Right ventricle myocardium inferior (tissue), 1 donor: ENCODE measurements at regions not wholly inside any gene's neighbourhood (a gene's known extent, or its start where the extent isn't known, plus 50 kb on each side); places are given as distances from the start of the nearest gene placed in this dataset.

Experiments
- ATAC-seq: fragments of 200-7000 bp; cut with Tn5 transposase; one replicate; pipeline ENCODE4 v1.9.1; 2020; ENCODE audit warnings: mild to moderate bottlenecking, moderate library complexity
- DNase-seq: peaks from one replicate; pipeline ENCODE4 v3.0.0; 2021; ENCODE audit errors: missing footprints
- intact Hi-C: fragments of 100-400 bp; cut with DNase I; formaldehyde crosslinking; loops from one replicate; pipeline ENCODE4 v1.11.0; 2022
- donor health status: DM: no; HTN: yes; CAD: no; lungs with severe emphysema.

DNA sequence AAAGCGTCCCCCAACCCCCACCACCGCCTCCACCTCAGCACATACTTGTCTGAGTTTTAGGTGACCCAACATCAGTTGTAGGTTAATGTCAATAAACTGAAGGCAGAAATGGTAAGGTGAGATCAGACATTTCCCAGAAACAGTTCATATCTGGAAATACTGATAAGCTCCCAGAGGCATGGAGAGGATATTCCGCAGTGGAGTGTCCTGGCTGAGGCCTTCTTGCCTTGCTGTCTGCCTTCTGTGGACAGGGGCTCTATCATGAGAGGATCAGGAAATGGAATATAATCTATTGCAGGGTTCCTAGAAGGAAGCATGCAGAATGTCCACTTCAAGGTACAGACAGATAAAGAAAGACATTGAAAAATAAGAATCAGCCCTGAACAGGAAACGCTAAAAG is 473.3 kb upstream of the MKI67 start:
- intact Hi-C loops, result no loop called here
- ATAC-seq (no peak), DNase-seq (no peak)

DNA sequence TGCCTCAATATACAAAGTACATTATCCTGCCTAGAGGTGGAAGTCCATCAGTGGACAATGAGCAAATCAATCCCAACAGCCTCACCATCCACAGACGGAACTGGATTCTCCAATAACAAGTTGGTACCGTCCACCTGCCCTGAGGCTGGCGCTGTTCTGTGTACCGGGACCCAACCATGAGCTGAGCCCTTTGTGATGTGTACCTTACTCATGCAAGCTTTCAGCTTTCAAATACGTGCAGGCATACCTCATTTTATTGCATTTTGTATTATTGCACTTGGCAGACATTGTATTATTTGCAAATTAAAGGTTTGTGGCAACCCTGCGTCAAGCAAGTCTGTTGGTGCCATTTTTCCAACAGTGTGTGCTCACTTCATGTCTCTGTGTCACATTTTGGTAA is 476.0 kb upstream of the MKI67 start:
- intact Hi-C loops, result no loop called here
- ATAC-seq (no peak), DNase-seq (no peak)

DNA sequence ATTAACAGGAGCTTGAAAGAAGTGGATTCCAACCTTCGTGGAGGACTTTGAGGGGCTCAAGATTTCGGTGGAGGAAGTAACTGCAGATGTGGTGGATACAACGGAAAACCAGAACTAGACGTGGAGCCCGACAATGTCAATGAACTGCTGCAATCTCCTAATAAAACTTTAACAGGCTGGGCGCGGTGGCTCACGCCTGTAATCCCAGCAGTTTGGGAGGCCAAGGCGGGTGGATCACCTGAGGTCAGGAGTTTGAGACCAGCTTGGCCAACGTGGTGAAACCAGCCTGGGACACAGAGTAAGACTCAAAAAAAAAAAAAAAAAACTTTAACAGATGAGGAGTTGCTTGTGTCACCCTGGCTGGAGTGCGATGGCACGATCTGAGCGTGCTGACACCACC is 477.8 kb upstream of the MKI67 start:
- ATAC-seq, result no peak
- intact Hi-C loops, result no loop called here
- DNase-seq, result no peak

DNA sequence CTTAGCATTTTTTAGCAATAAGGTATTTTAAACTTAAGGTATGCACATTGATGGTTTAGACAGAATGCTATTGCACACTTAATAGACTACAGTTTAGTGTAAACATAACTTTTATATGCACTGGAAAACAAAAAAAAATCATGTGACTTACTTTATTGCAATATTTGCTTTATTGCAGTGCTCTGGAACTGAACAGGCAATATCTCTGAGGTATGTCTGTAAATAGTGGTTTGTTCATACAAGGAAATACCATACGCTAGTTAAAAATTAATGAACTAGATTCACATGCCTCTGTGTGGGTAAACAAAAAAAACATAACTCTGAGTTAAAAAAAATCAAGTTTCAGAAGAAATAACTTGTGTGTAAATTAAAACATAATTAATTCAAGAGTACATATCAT is 479.0 kb upstream of the MKI67 start:
- no peak for ATAC-seq

DNA sequence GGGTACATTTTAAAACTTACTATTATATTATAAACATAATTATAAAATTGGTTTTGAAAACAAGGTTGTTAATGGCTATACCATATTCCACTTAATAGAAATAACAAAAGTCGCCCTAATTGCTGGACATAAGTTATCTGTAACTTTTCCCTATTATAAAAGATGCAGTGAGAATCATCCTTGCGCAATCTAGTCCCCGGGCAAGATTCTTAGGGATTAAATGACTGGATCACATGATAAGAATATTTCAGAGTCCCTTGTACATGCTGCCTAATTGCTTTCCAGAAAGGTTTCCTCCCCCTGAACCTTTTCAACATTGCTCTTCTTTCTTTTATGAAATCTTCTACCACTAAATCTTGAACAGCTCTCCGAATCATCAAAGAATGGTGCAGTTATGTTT is 479.8 kb upstream of the MKI67 start:
- intact Hi-C loops, result no loop called here
- DNase-seq, result no peak
- ATAC-seq, result no peak

More for the DNA sequence above, 479.0 kb upstream of the MKI67 start:
- intact Hi-C loops, result no loop called here
- no peak for DNase-seq

DNA sequence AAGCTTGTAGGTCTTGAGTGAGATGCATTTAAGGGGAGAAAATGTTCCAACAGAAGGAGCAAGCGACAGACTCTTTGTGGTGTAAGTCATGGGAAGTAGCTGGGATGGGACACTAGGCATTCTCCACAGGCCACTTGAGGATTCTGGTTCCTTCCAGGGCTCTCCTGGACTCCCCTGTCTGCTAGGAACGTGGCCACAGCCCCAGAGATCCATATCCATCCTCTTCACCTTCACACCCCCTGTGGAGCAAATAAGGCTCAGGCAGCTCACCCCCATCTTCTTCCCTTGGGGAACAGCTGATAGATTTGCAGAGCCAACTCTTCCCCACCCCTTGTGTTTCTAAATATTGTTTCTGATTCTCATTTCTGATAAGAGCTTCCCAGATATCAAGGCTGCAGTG is 482.6 kb upstream of the MKI67 start:
- DNase-seq (no peak), ATAC-seq (no peak)
- intact Hi-C loops, result no loop called here

DNA sequence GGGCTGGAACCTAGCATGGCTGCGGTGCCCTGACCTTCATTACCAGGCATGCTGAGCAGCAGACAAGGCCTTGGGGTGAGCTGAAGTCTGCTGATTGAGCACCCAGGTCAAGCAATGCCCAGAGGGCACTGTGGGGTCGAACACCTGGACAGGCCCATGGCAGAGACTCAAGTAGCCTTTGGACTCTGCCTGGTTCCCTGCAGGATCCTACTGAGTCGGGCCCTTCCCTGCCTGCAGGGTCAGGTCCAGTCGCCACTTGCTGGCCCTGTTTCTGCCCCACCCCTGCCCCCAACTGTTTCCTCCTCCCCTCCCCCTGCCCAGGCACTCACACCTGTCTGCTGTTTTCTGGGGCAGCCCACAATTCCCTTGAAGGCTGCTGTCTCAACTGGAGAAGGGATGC is 483.2 kb upstream of the MKI67 start:
- intact Hi-C loops, result no loop called here
- ATAC-seq (no peak), DNase-seq (no peak)

DNA sequence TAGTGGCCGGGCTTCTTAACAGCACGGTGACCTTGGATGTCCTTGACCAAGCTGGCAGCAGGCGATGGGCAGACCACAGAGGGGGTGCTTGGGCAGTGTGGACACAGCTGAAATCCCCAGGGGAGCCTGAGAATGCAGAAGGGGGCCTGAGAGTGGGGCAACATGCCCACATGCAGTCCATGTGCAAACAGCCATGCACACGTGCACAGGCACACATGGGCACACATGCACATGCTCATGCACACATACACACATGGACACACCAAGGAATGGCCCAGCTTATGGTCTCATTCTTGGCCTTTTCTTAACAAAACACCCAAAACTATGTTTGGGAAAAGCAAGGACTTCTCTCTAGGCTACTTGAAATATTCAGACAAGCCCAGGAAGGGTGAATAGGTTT is 483.9 kb upstream of the MKI67 start:
- DNase-seq (no peak), ATAC-seq (no peak)
- intact Hi-C loops, result no loop called here

DNA sequence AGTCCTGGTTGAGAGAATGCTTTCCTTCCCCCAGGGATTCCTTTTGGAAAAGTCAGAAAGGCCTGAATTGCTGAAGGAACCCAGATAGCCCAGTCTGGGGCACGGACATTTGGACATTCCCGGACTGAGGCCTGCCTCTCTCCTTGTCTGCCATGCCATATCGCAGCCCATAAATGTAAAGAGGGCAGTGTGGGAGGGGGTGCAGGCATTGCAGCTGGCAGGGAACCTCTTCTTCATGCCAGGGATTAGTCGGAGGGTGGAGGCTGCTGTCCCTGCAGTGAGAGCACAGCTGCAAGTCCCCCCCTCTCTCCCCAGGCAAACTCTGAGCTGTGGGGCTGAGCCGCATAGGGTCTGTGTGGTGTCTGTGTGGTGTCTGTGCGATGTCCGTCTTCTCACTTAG is 486.0 kb upstream of the MKI67 start:
- intact Hi-C loops, result no loop called here
- ATAC-seq (no peak), DNase-seq (no peak)

DNA sequence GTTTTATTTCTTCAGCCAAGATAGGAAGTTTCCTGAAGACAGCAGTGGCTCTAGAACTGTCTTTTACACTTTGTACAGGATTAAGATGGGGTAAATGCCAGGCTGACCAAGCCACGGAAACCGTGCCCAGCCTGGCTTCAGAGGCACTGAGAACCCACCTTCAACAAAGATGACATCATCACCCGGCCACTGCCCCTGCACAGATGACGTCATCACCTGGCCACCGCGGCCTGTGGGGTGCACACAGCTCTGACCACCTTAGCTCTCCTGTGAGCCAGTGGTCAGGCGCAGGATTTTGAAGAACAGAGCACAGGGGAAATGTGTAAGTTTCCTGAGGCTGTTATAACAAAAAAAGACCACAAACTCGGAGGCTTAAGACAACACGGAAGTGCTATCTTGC is 486.4 kb upstream of the MKI67 start:
- DNase-seq (no peak), ATAC-seq (no peak)
- intact Hi-C loops, result no loop called here

DNA sequence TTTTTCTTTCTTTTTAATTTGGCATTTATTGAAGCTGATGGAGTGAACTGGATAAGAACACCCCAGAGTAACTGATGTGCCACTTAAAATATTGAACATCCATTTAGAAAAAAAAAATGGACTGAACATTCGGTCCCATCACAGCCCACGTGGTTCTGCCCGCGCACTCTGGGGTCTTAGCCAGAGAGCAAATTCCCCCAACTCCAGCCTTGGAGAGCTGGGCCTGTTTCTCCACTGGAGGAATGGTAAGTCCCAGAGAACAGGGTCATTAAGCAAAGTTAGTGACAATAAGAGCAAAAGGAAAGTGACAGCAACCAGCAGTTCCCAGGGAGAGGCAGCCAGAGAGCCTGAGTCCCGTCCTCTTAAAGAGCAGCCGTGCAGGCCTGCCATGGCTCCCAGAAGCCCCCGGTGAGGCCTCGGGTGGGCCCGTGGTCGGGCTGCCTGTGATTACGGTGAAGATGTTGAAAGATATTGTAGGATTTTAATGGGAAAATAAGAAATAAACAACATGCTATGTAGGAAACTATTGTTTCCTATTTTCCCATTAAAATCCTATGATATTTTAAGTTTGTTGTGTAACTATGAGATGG is 487.9 kb upstream of the MKI67 start:
- ATAC-seq, result no peak
- intact Hi-C loops, result no loop called here
- no peak for DNase-seq

DNA sequence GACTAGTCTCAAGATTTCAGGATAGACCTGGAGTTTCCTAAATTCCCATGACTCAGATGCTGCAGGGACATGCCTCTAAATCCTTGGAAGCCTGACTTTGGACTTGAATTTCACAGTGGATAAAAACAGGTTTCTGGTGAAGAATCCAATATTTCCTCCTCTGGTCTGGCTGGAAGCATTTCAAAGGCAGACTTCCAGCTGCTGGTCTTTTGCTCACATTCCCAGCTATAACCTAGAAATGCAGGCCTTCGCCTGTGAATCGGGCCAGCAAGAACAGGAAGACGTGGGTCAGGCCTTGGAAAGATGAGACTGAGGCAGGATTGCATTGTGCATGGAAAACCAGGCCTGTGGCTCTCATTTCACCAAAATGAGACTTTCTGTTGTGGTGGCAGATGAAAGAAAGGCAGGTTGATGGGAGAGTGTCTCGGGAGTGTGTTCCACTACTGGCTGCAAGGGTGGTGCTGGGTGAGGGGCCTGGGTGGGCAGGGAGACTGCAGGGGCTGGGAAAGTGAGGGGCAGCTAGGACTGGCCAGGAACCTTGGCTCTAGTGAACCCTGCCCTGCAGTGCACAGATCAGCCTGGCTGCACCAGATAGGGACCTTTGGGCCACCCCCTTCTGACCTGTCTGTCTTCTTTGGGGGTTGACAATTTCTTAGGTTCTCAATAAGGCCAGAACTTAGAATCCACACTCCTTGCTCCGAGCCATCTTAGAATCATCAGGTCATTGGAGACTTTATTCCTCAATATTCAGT is 488.8 kb upstream of the MKI67 start:
- DNase-seq (no peak), ATAC-seq (no peak)
- intact Hi-C loops, result no loop called here

DNA sequence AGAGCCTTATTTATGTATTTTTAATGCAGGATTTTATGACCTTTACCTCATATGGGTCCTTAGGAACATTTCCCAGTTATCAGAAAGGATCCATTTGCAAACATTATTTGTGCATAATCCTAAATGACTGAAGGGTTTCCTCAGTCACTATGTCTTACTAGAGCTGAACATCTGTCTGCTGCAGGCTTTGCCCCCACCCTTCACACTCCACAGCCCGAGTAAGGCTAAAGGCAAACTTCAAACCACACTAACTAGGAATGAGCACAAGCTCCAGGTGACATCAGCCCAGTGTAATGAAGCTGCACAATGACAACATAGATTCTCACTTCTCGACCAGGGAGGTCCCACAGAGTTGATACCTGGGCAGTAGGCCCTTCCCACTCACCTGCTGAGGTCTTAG is 491.3 kb upstream of the MKI67 start:
- intact Hi-C loops, result no loop called here
- no peak for ATAC-seq
- no peak for DNase-seq

DNA sequence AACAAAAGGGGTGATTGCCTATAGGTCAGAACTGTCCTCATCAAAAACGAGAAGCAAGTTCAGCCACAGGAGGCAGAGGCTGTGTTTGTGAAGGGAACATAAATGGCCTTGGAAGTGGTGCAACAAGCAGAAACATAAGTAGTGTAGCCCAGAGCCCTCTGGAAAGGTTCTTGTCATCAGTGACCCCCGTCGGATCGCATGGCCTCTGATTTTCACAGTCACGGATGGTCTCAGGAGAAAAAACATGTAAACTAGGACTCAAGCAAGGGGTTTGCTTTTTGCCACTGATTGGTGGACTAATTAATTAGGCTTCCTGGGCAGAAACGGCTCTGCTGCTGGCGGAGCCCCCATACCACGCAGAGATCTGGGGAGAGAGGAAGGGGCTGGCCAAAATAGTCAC is 496.5 kb upstream of the MKI67 start:
- intact Hi-C loops, result no loop called here
- DNase-seq (no peak), ATAC-seq (no peak)

DNA sequence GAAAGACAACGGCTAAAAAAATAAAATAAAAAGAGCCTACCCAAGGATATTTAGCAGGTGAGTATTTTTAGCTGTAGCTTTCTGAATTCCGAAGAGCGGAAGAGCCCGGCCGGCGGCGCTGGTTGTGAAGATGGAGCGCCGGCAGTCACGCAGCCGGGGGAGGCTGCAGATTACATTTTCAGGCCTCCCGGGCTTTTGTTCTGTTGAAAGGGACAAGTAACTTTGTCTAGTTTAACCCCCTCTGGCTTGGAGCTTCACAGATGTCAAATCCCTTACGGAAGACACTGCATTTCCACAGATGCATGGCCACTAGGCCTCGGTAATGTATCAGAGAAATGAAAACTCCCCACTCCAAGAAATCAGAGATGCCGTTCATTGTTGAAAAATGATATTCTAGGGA is 497.6 kb upstream of the MKI67 start:
- intact Hi-C loops, result no loop called here
- ATAC-seq (no peak), DNase-seq (no peak)

DNA sequence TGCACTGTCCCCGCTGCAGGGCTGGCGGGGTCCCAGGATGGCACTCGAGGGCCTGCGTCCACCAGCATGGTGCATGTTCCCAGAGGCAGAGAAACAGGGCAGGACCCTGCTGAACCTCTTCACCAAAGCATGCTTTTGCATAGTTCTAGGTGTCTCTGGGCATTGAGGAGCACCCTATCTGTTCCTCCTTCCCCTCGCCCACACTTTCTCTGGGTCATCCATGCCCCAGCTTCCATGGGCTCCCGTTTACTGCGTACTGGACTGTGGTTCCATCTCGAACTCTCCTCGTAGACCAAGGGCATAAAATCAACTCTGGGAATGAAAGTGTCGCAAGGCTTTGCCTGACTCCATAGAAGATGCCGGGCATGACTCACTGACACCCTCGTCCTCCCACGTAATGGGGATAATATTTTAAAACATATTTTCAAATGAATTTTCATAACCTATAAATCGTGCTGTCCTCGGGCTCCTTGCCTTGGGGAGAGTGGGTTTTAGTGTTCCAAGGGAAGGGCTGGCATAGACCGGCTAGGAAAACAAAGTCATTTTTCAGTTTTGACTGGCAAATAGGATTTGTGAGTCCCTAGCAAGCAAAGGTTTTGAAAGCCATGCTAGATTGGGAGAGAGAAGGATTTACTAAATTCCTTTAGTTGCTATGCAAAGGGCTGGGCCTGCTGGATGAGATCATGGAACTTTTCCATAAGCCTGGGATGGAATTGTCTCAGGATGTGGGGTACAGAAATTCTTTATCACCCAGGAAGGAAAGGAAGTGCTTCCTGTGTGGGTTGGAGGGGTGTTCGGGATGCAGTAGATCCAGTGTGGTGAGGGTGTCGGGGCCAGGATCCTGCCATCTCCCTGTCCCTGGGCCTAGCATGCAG is 498.7 kb upstream of the MKI67 start:
- ATAC-seq, result no peak
- intact Hi-C loops, result no loop called here
- DNase-seq, result no peak

DNA sequence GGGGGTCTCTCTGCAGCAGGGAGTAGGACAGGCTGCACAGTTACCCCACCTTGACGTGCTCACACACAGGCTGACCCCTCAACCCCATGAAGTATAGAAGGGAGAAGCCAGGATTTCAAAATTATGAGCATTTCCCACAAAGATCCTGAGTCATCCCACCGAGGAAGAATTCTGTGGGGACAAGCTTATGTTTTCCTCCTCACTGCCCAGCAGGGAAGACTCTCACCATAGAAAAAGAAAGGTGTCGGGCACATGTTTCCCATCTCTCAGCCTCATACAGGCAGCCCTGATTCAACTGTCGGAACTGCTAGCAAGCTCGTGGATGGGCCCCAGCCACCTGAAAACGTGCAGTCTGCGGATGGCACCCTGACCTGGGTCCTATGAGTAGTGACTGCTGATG is 499.7 kb upstream of the MKI67 start:
- intact Hi-C loops, result no loop called here
- ATAC-seq, result no peak

DNA sequence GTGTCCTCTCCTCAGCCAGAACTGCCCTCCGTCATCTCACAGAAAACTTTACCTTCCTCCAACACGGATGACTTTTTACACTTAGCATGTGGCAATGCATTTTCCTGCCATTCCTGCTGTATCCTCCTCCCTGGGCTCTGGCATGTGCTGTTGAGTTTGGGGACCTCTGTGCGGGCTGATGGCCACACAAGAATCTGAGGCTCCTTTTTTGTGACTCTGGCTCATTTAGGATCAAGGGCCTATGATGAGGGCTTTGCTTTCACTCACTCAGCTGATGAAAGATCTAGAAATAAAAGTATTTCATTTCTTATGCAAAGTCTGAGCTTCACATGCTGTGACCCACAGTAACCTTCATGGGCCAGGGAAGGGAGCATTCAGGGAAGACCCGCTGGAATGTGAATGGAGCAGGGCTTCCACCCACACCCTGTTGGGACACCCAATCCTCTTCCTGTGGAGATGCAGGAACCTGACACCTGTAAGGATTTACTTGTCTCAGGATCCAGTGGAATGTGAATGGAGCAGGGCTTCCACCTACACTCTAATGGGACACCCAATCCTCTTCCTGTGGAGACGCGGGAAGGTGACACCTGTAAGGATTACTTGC is 500.3 kb upstream of the MKI67 start:
- ATAC-seq, result no peak
- intact Hi-C loops, result no loop called here

More for the DNA sequence above, 499.7 kb upstream of the MKI67 start:
- no peak for DNase-seq

DNA sequence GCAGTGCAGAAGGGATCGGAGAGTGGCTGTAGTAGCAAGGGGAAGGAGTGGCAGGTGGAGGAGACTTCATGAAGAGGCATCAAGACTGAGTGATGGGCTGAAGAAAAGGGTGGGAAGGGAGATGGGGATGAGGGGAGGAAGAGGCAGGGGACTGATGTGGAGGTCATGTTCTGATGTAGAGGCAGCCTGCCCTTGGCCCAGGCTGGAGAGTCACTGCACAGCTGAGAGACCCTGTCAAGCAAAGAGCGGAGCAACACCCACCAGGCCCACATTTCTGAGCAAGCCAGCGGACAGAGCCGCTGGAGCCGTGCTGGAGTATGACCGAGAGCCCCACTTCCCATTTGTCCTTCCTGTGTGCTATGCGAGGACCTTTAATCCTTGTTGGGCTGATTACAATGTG is 501.6 kb upstream of the MKI67 start:
- ATAC-seq, result no peak
- intact Hi-C loops, result no loop called here
- DNase-seq, result no peak

More for the DNA sequence above, 500.3 kb upstream of the MKI67 start:
- DNase-seq, result no peak

DNA sequence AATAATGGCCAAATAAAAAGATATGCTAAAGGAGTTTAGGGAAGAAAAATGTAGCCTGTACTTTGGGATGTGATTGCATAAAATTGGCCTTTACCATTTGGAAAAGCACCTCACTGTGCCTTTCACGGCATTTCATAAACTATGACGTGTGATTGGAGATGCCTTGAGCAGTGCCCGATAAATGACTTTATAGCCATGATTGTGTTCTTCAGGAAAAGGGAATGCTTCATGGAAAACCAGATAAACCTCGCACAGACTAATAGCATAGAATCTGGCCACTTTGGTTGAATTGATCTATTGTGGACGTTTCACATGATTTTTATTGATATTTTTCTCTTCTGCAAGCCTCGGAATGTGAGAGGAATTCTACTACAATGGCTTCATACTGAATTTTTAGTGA is 502.0 kb upstream of the MKI67 start:
- DNase-seq, result no peak
- ATAC-seq, result no peak
- intact Hi-C loops, result no loop called here
